K562 (cell line): ENCODE measurements at regions not wholly inside any gene's neighbourhood (a gene's known extent, or its start where the extent isn't known, plus 50 kb on each side); places are given as distances from the start of the nearest gene placed in this dataset.

Experiments used
- ATAC-seq: fragments of 200-7000 bp; cut with Tn5 transposase; 3 replicates; pipeline ENCODE4 v1.9.1; 2020; ENCODE audit warnings: moderate library complexity
- BruUV-seq: library from RNA; stranded (reverse); fragments of 400-500 nt; replicated peaks from 2 replicates; lab custom pipeline; 2021; lab: Mats Ljungman, UMichigan
- CTCF ChIA-PET: fragments of 300-600 bp; formaldehyde crosslinking; extraction: SDS; loops from one replicate; lab custom pipeline; 2021; ENCODE audit warnings: low intra/inter-chr PET ratio; lab: Yijun Ruan, JAX
- POLR2A ChIA-PET: fragments of 300-600, 350-650 bp; sonication (Branson Sonifier 250); formaldehyde crosslinking; extraction: SDS; loops from one replicate; lab custom pipeline; 2021; ENCODE audit warnings: antibody characterized with exemption, inconsistent platforms; lab: Yijun Ruan, JAX
- DNase-seq, 4 experiments: peaks; one replicate each; pipeline versions ENCODE4 v3.0.0 to v3.0.0-alpha.2; 2011 to 2018; ENCODE audit warnings: low spot score in 3 of 4, mixed read lengths in 3 of 4; ENCODE audit errors: extremely low read depth in 1 of 4
- FAIRE-seq: peaks from 2 replicates; lab custom pipeline; 2011; peaks lifted over from hg19 to GRCh38; lab: Jason Lieb, UNC
- H2AFZ ChIP-seq: 2 replicates; pipeline ENCODE4 v1.6.0; 2011; ENCODE audit warnings: low read depth, low read length, control low read depth, inconsistent platforms
- H3K27ac ChIP-seq: fragments of 200-600 bp; 3 replicates; pipeline ENCODE4 v1.8.0; 2011; ENCODE audit warnings: low read depth, mild to moderate bottlenecking, control low read depth, inconsistent platforms, low read length, moderate library complexity, mixed read lengths; ENCODE audit errors: extremely low read depth
- H3K27me3 ChIP-seq, 2 experiments: fragments of 300-600 bp in 1 of 2; 2 replicates in 1 of 2; 3 replicates in 1 of 2; pipeline versions ENCODE4 v1.6.0 to v1.8.0; 2011; ENCODE audit warnings: inconsistent platforms in 2 of 2, low read length in 2 of 2, mild to moderate bottlenecking in 1 of 2, mixed read lengths in 1 of 2, moderate library complexity in 1 of 2; ENCODE audit not compliant: control insufficient read depth in 2 of 2, insufficient read depth in 2 of 2
- H3K36me3 ChIP-seq: fragments of 300-600 bp; 3 replicates; pipeline ENCODE4 v1.8.0; 2011; ENCODE audit warnings: mild to moderate bottlenecking, low read length, inconsistent platforms; ENCODE audit not compliant: control insufficient read depth, insufficient read depth
- H3K4me1 ChIP-seq, 2 experiments: fragments of 200-600 bp in 1 of 2; replicated peaks in 1 of 2; 2 replicates in 1 of 2; 3 replicates in 1 of 2; pipeline versions ENCODE4 v1.5.1 to v1.8.0; 2011; ENCODE audit warnings: inconsistent platforms in 2 of 2, low read length in 2 of 2, mild to moderate bottlenecking in 1 of 2, mixed read lengths in 1 of 2, moderate library complexity in 1 of 2; ENCODE audit not compliant: control insufficient read depth in 2 of 2, insufficient read depth in 2 of 2
- H3K4me2 ChIP-seq: 2 replicates; pipeline ENCODE4 v1.6.1; 2011; ENCODE audit warnings: low read length, control low read depth, inconsistent platforms, mixed read lengths; ENCODE audit not compliant: insufficient read depth
- H3K4me3 ChIP-seq: fragments of 200-600 bp; sonication (generic), shearing (Covaris generic); 2 replicates; pipeline ENCODE4 v1.5.1; 2016; ENCODE audit warnings: control low read depth, inconsistent platforms
- H3K79me2 ChIP-seq: fragments of 200-600 bp; 3 replicates; pipeline ENCODE4 v1.8.0; 2011; ENCODE audit warnings: low read length, inconsistent platforms; ENCODE audit not compliant: control insufficient read depth, insufficient read depth
- H3K9ac ChIP-seq, 2 experiments: 2 replicates each; pipeline versions ENCODE4 v1.6.0 to v1.6.1; 2011; ENCODE audit warnings: low read depth in 2 of 2, low read length in 2 of 2, control low read depth in 1 of 2, inconsistent platforms in 1 of 2, mild to moderate bottlenecking in 1 of 2, mixed read lengths in 1 of 2; ENCODE audit not compliant: insufficient read depth in 1 of 2
- H3K9me1 ChIP-seq: one replicate; pipeline ENCODE4 v1.6.0; 2011; ENCODE audit warnings: inconsistent platforms, mild to moderate bottlenecking, low read length, moderate library complexity; ENCODE audit not compliant: control insufficient read depth, insufficient read depth
- H3K9me3 ChIP-seq: replicated peaks from 2 replicates; pipeline ENCODE4 v1.5.1; 2011; ENCODE audit warnings: low read depth, low read length, inconsistent platforms; ENCODE audit not compliant: control insufficient read depth, insufficient read depth
- H4K20me1 ChIP-seq: replicated peaks from 2 replicates; pipeline ENCODE4 v1.6.1; 2011; ENCODE audit warnings: low read length, inconsistent platforms, mixed read lengths; ENCODE audit not compliant: control insufficient read depth, insufficient read depth
- BRD4 ChIP-seq: fragments of 200-600 bp; sonication (generic); IDR thresholded peaks from 2 replicates; pipeline ENCODE4 v1.6.1; 2017; ENCODE audit warnings: inconsistent platforms
- CBX3 ChIP-seq, 2 experiments: IDR thresholded peaks; 1 replicate in 1 of 2; 2 replicates in 1 of 2; pipeline ENCODE4 v1.6.1; 2012; ENCODE audit warnings: inconsistent platforms in 2 of 2, low read length in 2 of 2, borderline replicate concordance in 1 of 2, control low read depth in 1 of 2
- HDGF ChIP-seq: fragments of 450-650 bp; IDR thresholded peaks from 2 replicates; pipeline ENCODE4 v1.6.1; 2016
- IFI16 ChIP-seq: fragments of 250-450 bp; sonication (Bioruptor Pico); IDR thresholded peaks from 2 replicates; pipeline ENCODE4 v2.1.2; 2022; ENCODE audit warnings: mild to moderate bottlenecking, inconsistent platforms
- MNT ChIP-seq, 2 experiments: fragments of 450-650 bp; conservative IDR thresholded peaks; 2 replicates each; pipeline ENCODE4 v1.6.1; 2017; ENCODE audit warnings: mild to moderate bottlenecking in 2 of 2, moderate library complexity in 2 of 2
- TAL1 ChIP-seq: fragments of 450-650 bp; IDR thresholded peaks from 2 replicates; pipeline ENCODE4 v1.6.1; 2016; ENCODE audit warnings: mild to moderate bottlenecking
- ZHX1 ChIP-seq: fragments of 150-350 bp; conservative IDR thresholded peaks from 2 replicates; pipeline ENCODE4 v1.6.1; 2014; ENCODE audit warnings: low read length
- ZNF280A ChIP-seq: fragments of 450-650 bp; IDR thresholded peaks from 2 replicates; pipeline ENCODE4 v1.6.1; 2018; ENCODE audit warnings: mild to moderate bottlenecking, low read depth; ENCODE audit not compliant: partially characterized antibody
- ZNF407 ChIP-seq: fragments of 450-650 bp; IDR thresholded peaks from 2 replicates; pipeline ENCODE4 v1.6.1; 2016; ENCODE audit warnings: low read depth
- WGBS: fragments of 100-300 bp; shearing (Covaris generic); methylation state at CpG from one replicate; pipeline ENCODE4 v1.1.6; 2016; ENCODE audit warnings: low coverage, mixed read lengths; ENCODE audit not compliant: insufficient coverage; ENCODE audit errors: missing lambda C conversion rate; 5-methylcytosine and 5-hydroxymethylcytosine counted together
- in situ Hi-C: fragments of 300-500 bp; cut with MboI; formaldehyde crosslinking; loops from 4 replicates; pipeline ENCODE4 v1.15.0; 2018; ENCODE audit warnings: inconsistent platforms, mixed read lengths
- intact Hi-C: fragments of 100-400 bp; cut with micrococcal nuclease; formaldehyde crosslinking; loops from 2 replicates; pipeline ENCODE4 v1.14.2; 2022

DNA sequence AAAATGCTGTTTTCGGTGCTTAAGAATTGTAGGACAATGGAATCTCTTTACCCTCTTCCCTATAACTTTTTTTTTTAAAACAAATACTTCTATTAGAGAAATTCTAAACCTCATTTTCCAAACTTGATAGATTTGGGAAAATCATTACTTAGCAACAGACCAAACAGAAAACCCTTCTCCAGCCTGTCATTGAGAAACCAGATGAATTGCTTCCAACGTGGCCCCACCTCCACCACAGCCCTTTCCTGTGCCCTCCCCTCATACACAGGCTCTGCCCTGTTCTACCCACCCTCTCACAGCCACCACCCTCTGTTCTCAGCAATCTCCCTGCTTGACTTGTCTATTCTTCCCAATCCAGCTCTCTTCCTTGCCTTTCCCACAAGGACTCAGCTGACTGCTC is 221.2 kb downstream of the DMRT2 start:
- intact Hi-C loops (no loop called here), in situ Hi-C loops (no loop called here)
- WGBS: 0% methylated on average over 2 of the region's 2 CpGs
- H3K9me3 ChIP-seq: no peaks in the 10 kb centered on the region
- no peaks in the 10 kb centered on the region for H3K27me3 ChIP-seq
- H3K9ac ChIP-seq: no peak overlapping the region
- no peaks in the 10 kb centered on the region for H3K79me2 ChIP-seq
- no TSS peak for BruUV-seq
- H2AFZ ChIP-seq: no peak overlapping the region
- H3K9me1 ChIP-seq: no peaks in the 10 kb centered on the region
- ATAC-seq (no peak), DNase-seq (no peak), FAIRE-seq (no peak)
- no peak overlapping the region for H3K27ac ChIP-seq
- no peak overlapping the region for H3K4me2 ChIP-seq
- H4K20me1 ChIP-seq: no peaks in the 10 kb centered on the region
- no peak overlapping the region for H3K4me3 ChIP-seq
- no peaks in the 10 kb centered on the region for H3K4me1 ChIP-seq
- ChIA-PET POLR2A (no interaction called here), CTCF (no interaction called here)
- no peaks in the 10 kb centered on the region for H3K36me3 ChIP-seq
- TF ChIP-seq IFI16 (CRISPR knock-in tag) (no peak), ZHX1 (no peak), ZNF407 (no peak), HDGF (no peak), TAL1 (no peak), BRD4 (no peak), MNT (conservative IDR thresholded peaks at IDR 0.05) (no peak), ZNF280A (no peak), CBX3 (IDR thresholded peaks at IDR 0.05; ENCODE audit: borderline replicate concordance in 1 of 2, low read length in 2 of 2) (no peak)
